ENCODE measurements at regions not wholly inside any gene's neighbourhood (a gene's known extent, or its start where the extent isn't known, plus 50 kb on each side); places are given as distances from the start of the nearest gene placed in this dataset.

- dilution Hi-C loops (cut with MboI; ENCODE audit: extremely low pct_ligation_motif_present, low sequenced_read_pairs) = no loop called here
- TF ChIP-seq EZH2 (IDR thresholded peaks at IDR 0.05; ENCODE audit: low read length) (no peak), CTCF (optimal IDR thresholded peaks at IDR 0.05 in 1 of 3, IDR thresholded peaks at IDR 0.05 in 1 of 3, conservative IDR thresholded peaks at IDR 0.05 in 1 of 3; ENCODE audit: extremely low read depth in 1 of 3, insufficient read depth in 2 of 3, low read length in 3 of 3) (no peak)
- H3K4me3 ChIP-seq (ENCODE audit: control insufficient read depth in 2 of 3, extremely low read depth in 1 of 3, insufficient read depth in 2 of 3, low read depth in 1 of 3, low read length in 3 of 3) = no peak overlapping the region
- H3K9ac ChIP-seq (ENCODE audit: control insufficient read depth, extremely low read depth, insufficient read depth, low read length) = no peak overlapping the region
- H3K4me1 ChIP-seq (ENCODE audit: control insufficient read depth, extremely low read depth, insufficient read depth, low read length) = no peaks in the 10 kb centered on the region
- FAIRE-seq (no peak), DNase-seq (ENCODE audit: low read depth, low spot score) (no peak)
- H3K4me2 ChIP-seq (ENCODE audit: control insufficient read depth, extremely low read depth, insufficient read depth, low read depth, low read length) = no peak overlapping the region
- H3K27ac ChIP-seq (ENCODE audit: control insufficient read depth, insufficient read depth, low read length) = no peak overlapping the region
- H3K9me1 ChIP-seq (ENCODE audit: control insufficient read depth, extremely low read depth, insufficient read depth, low read length) = no peaks in the 10 kb centered on the region
- no peaks in the 10 kb centered on the region for H3K36me3 ChIP-seq (ENCODE audit: control insufficient read depth in 2 of 2, extremely low read depth in 1 of 2, insufficient read depth in 2 of 2, low read length in 2 of 2)
- H3K27me3 ChIP-seq (ENCODE audit: control insufficient read depth, extremely low read depth, insufficient read depth, low read length) = no peaks in the 10 kb centered on the region
- no peaks in the 10 kb centered on the region for H3K9me3 ChIP-seq (ENCODE audit: control insufficient read depth, low read depth, low read length)
- no peaks in the 10 kb centered on the region for H4K20me1 ChIP-seq (ENCODE audit: control insufficient read depth, extremely low read depth, insufficient read depth, low read length)
- H3K79me2 ChIP-seq (ENCODE audit: control insufficient read depth, insufficient read depth, low read length) = no peaks in the 10 kb centered on the region
- H2AFZ ChIP-seq (ENCODE audit: control insufficient read depth, low read length) = no peak overlapping the region
These were observed 164.4 kb upstream of the NR3C1 start for GRCh38 chr5:143567583-143568504.

- Histone ChIP-seq H4K20me1 (ENCODE audit: control insufficient read depth, extremely low read depth, insufficient read depth, low read length) (no peaks in the 10 kb centered on the region), H3K4me2 (ENCODE audit: control insufficient read depth, extremely low read depth, insufficient read depth, low read depth, low read length) (no peak overlapping the region), H3K4me3 (ENCODE audit: control insufficient read depth in 2 of 3, extremely low read depth in 1 of 3, insufficient read depth in 2 of 3, low read depth in 1 of 3, low read length in 3 of 3) (no peak overlapping the region), H3K9me1 (ENCODE audit: control insufficient read depth, extremely low read depth, insufficient read depth, low read length) (no peaks in the 10 kb centered on the region), H3K36me3 (ENCODE audit: control insufficient read depth in 2 of 2, extremely low read depth in 1 of 2, insufficient read depth in 2 of 2, low read length in 2 of 2) (no peaks in the 10 kb centered on the region), H3K27me3 (ENCODE audit: control insufficient read depth, extremely low read depth, insufficient read depth, low read length) (no peaks in the 10 kb centered on the region), H3K4me1 (ENCODE audit: control insufficient read depth, extremely low read depth, insufficient read depth, low read length) (no peaks in the 10 kb centered on the region), H2AFZ (ENCODE audit: control insufficient read depth, low read length) (no peak overlapping the region), H3K27ac (ENCODE audit: control insufficient read depth, insufficient read depth, low read length) (no peak overlapping the region), H3K9me3 (ENCODE audit: control insufficient read depth, low read depth, low read length) (no peaks in the 10 kb centered on the region), H3K79me2 (ENCODE audit: control insufficient read depth, insufficient read depth, low read length) (no peaks in the 10 kb centered on the region), H3K9ac (ENCODE audit: control insufficient read depth, extremely low read depth, insufficient read depth, low read length) (no peak overlapping the region)
- dilution Hi-C loops (cut with MboI; ENCODE audit: extremely low pct_ligation_motif_present, low sequenced_read_pairs) = no loop called here
- DNase-seq (ENCODE audit: low read depth, low spot score) = no peak
- TF ChIP-seq EZH2 (IDR thresholded peaks at IDR 0.05; ENCODE audit: low read length) (no peak), CTCF (optimal IDR thresholded peaks at IDR 0.05 in 1 of 3, IDR thresholded peaks at IDR 0.05 in 1 of 3, conservative IDR thresholded peaks at IDR 0.05 in 1 of 3; ENCODE audit: extremely low read depth in 1 of 3, insufficient read depth in 2 of 3, low read length in 3 of 3) (no peak)
- no peak for FAIRE-seq
These were observed 162.7 kb upstream of the NR3C1 start for GRCh38 chr5:143566139-143566538.
